Epithelial cell of proximal tubule (primary cell): ENCODE measurements at regions not wholly inside any gene's neighbourhood (a gene's known extent, or its start where the extent isn't known, plus 50 kb on each side); places are given as distances from the start of the nearest gene placed in this dataset.

ENCODE experiments used
- DNase-seq: peaks from one replicate; pipeline ENCODE4 v3.0.0-alpha.2; 2011; ENCODE audit warnings: low read depth
- H3K4me3 ChIP-seq: 2 replicates; pipeline ENCODE4 v1.5.1; 2011; ENCODE audit warnings: low read depth, mild to moderate bottlenecking, low read length
- TF ChIP-seq, protein P1 (sequence below): conservative IDR thresholded peaks from 2 replicates; pipeline ENCODE4 v1.5.1; 2012; ENCODE audit warnings: low read depth, mild to moderate bottlenecking, low read length

DNA sequence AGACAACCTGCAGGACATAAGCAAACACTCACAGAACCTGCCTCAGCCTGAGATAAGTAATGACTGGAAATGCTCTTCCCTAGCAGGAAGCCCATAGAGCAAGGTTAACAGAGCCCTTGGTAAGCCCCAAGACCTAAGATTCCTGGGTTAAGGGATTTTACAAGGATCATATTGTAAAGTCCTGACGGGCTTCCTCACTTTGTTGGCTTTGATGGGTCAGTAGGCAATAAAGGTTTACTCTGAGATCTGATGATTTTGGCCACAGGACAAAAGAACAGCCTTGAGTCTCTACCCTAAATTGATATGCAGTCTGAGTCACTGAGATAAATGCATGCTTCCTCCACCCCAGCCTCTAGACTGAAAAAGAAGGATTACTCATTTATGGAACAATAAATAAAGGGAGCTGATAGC lies 270.8 kb downstream of the HTR7 start:
- TF ChIP-seq, protein P1, sequence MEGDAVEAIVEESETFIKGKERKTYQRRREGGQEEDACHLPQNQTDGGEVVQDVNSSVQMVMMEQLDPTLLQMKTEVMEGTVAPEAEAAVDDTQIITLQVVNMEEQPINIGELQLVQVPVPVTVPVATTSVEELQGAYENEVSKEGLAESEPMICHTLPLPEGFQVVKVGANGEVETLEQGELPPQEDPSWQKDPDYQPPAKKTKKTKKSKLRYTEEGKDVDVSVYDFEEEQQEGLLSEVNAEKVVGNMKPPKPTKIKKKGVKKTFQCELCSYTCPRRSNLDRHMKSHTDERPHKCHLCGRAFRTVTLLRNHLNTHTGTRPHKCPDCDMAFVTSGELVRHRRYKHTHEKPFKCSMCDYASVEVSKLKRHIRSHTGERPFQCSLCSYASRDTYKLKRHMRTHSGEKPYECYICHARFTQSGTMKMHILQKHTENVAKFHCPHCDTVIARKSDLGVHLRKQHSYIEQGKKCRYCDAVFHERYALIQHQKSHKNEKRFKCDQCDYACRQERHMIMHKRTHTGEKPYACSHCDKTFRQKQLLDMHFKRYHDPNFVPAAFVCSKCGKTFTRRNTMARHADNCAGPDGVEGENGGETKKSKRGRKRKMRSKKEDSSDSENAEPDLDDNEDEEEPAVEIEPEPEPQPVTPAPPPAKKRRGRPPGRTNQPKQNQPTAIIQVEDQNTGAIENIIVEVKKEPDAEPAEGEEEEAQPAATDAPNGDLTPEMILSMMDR = no peak
- no peak for DNase-seq
- no peak overlapping the region for H3K4me3 ChIP-seq

DNA sequence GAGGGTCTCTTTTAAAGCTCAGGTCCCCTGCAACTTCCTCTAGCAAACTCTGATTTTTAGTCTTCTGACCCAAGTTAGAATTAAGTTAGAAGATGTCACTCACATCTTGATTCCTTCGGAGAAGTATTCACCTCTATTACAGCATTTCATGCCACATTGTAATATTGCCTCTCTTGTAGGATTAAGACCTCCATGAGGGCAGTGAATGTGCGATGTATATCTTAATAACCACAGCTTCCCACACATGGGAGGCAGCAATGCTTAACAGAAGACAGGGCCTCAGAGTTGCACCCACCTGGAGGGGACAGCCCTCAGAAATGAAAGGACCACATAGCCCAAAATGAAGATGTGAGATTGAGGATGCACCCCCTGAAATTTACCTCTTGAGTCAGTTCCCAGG lies 270.3 kb downstream of the HTR7 start:
- no peak for DNase-seq
- TF ChIP-seq, protein P1 = no peak
- H3K4me3 ChIP-seq = no peak overlapping the region

DNA sequence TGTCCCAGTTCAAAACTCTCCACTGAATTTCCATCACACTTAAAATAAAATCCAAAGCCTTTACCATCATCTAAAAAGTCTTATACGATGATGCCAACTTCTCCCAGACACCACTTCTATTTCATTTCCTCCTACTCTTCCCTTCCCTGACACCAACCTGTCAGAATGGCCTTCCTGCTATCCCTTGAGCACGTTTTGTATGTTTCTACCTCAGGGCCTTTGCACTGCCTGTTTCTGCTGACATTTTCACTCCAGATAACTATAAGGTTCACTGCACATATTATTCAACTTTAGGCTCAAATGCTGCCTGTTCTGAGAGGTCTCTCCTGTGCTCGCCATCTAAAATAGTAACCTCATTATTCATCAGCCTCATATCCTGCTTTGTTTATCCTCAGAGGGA lies 269.6 kb downstream of the HTR7 start:
- no peak for DNase-seq
- no peak overlapping the region for H3K4me3 ChIP-seq
- TF ChIP-seq, protein P1 = no peak

DNA sequence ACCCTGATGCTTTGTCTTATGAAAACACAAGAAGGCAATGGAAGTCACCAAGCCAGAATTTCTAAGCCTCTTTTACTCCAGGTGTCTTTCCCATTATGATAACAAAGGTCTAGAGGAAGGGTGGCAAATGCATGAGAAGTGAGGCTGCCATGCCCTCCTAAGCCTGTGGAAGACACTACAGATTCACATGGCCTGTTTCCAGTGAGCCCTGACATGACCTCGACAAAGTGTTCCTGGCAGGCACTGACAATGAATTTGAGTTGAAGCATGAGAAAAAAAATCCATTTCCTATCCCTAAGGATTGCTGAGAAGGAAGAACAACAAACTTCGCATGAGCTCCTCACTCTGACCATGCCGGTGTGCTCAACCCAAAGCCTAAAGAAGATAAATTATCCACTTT lies 268.0 kb downstream of the HTR7 start:
- H3K4me3 ChIP-seq = no peak overlapping the region
- DNase-seq = no peak
- TF ChIP-seq, protein P1 = no peak

DNA sequence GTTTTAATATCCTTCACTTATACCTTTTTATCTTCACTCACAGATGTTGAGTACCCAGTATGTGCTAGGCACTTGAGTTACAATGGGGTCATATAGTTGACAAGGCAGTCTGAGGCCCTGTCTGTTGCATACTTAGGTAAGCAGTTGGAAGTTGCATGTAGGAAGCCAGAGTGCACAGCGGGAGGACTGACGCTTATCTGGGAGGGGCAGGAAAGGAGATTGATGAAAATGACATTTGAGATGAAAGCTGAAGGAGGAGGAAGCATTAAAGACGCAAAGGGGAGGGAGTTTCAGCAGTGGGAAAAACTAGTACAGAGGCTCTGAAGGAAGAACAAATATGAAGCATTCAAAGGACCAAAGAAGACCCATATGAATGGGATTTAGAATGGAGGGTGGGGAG lies 266.2 kb downstream of the HTR7 start:
- DNase-seq = no peak
- TF ChIP-seq, protein P1 = no peak
- no peak overlapping the region for H3K4me3 ChIP-seq

DNA sequence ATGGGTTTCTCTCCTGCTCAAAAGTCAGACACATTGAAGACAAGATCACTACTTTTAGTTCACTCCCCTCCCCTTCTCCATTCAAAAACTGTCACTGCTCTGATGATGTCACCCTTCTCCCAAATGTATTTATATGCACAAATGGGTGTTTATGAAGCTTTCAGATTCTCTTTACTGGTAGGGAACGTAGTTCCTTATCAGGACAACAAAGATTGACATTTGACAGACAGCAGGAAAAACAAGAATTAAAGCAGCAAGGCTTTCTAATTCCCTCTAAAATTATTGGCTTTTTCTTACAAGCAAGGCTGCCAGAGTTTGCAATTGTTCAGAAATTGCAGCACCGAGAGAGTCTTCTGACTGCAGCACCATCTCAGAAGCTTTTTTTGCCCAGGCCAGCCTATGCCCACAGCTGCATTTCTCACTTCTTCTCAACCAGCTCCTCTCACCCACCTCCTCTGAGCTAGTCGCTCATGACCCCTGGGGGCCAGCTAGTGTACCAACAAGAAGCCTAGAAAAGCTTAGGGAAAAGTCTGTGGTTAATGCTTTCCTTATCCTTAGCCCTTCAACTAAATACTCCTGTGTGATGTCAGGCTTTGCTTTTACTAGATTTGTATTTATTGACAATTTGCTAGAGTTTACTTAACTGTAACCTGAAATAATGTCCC lies 265.1 kb downstream of the HTR7 start:
- H3K4me3 ChIP-seq = no peak overlapping the region
- no peak for DNase-seq
- TF ChIP-seq, protein P1 = peak; percentile 76

DNA sequence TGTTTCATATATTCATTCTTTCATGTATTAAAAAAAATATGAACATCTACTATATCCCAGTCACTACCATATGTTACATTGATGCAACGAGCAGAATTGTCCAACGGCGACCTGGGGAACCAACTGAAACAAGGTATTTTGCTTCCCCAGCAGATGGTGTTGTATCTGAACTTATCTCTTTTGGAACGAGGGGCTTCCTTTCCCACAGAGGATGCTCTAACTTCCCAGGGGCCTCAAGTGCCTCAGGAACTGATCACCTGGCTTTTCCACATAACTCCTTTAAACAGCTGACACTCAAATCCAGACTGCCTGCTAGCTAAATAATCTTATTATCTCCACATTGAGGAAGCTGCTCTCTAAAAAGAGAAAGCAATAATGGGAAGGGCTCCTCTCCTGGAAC lies 259.3 kb downstream of the HTR7 start:
- no peak for DNase-seq
- TF ChIP-seq, protein P1 = no peak
- no peak overlapping the region for H3K4me3 ChIP-seq
